Ascending aorta (tissue), 2 donors: ENCODE measurements at regions not wholly inside any gene's neighbourhood (a gene's known extent, or its start where the extent isn't known, plus 50 kb on each side); places are given as distances from the start of the nearest gene placed in this dataset.

Source experiments
- DNase-seq, 2 donors: peaks; one replicate each; pipeline ENCODE4 v3.0.0-alpha.2; 2019; ENCODE audit warnings: low spot score in 2 of 2
- H3K27ac ChIP-seq, 2 donors: fragments of 200-600 bp; sonication (generic); one replicate each; pipeline ENCODE4 v1.5.1; 2016 to 2017; ENCODE audit warnings: mild to moderate bottlenecking in 1 of 2
- H3K27me3 ChIP-seq: fragments of 200-600 bp; sonication (generic); one replicate; pipeline ENCODE4 v1.5.1; 2017
- H3K36me3 ChIP-seq, 2 donors: fragments of 200-600 bp; sonication (generic); one replicate each; pipeline ENCODE4 v1.5.1; 2016
- H3K4me1 ChIP-seq, 2 donors: fragments of 200-600 bp; sonication (generic); one replicate each; pipeline ENCODE4 v1.5.1; 2016 to 2017; ENCODE audit warnings: mild to moderate bottlenecking in 1 of 2
- H3K4me3 ChIP-seq, 2 donors: fragments of 200-600 bp; sonication (generic); one replicate each; pipeline ENCODE4 v1.5.1; 2016 to 2017; ENCODE audit warnings: mild to moderate bottlenecking in 1 of 2
- H3K9me3 ChIP-seq, 2 donors: fragments of 200-600 bp; sonication (generic); one replicate each; pipeline ENCODE4 v1.5.1; 2016
- CTCF ChIP-seq, 3 experiments: fragments of 200-600 bp in 2 of 3; fragments of 450-650 bp in 1 of 3; sonication (generic) in 2 of 3; IDR thresholded peaks; one replicate each; pipeline ENCODE4 v1.5.1; 2016 to 2019; ENCODE audit warnings: antibody characterized with exemption in 3 of 3, mild to moderate bottlenecking in 1 of 3, moderate library complexity in 1 of 3
- intact Hi-C: fragments of 100-400 bp; cut with DNase I; formaldehyde crosslinking; loops from one replicate; pipeline ENCODE4 v1.15.1; 2023

DNA sequence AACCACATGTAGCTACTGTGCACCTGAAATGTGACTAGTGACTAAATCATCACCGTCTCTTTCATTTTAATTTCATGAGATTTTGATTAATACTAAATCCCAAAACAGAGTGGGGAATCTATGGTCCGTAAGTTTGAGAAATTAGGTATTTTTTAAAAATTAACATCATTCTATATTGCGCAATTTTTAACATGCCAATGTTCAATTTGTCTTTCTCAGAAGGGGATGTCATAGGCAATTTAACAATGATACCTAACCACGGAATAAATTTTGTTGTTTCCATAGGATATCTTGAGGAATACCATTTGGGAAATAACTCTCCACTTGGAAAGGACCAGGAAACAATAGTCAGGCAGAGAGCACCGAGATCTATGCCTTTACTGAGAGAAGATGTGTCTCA, 267.7 kb downstream of the FAM76B start:
- no peaks in the 10 kb centered on the region for H3K4me1 ChIP-seq
- no peaks in the 10 kb centered on the region for H3K9me3 ChIP-seq
- H3K27me3 ChIP-seq = no peaks in the 10 kb centered on the region
- TF ChIP-seq CTCF (IDR thresholded peaks at IDR 0.05) = no peak
- H3K4me3 ChIP-seq = no peak overlapping the region
- H3K27ac ChIP-seq = no peak overlapping the region
- intact Hi-C loops = loop anchor here (5.0 kb wide), 1 partner anchor 125 kb away; no protein-coding TSS in a partner anchor
- no peak for DNase-seq
- H3K36me3 ChIP-seq = no peaks in the 10 kb centered on the region

DNA sequence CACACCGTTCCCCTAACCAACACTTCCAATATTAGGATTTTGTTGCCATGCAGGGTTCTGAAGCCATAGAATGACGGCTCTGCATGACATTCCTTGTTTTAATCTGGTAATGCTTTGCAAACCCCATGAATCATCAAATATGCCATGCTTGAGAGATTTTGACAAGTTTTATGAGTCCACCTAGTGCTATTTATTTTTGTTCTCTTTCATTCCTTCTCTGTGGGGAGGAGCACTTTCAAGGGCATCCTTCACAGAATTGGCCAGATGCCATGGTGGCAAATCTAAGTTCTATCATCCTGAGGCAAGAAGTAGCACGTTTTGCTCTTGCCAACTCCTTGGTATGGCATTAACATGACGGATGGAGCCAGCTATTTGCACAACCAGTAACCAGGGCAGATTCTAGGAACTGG, 268.4 kb downstream of the FAM76B start:
- Histone ChIP-seq H3K4me1 (no peaks in the 10 kb centered on the region), H3K27me3 (no peaks in the 10 kb centered on the region), H3K36me3 (no peaks in the 10 kb centered on the region), H3K27ac (no peak overlapping the region), H3K4me3 (no peak overlapping the region), H3K9me3 (no peaks in the 10 kb centered on the region)
- TF ChIP-seq CTCF (IDR thresholded peaks at IDR 0.05) = no peak
- intact Hi-C loops = loop anchor here (5.0 kb wide), 1 partner anchor 126 kb away; no protein-coding TSS in a partner anchor
- no peak for DNase-seq

DNA sequence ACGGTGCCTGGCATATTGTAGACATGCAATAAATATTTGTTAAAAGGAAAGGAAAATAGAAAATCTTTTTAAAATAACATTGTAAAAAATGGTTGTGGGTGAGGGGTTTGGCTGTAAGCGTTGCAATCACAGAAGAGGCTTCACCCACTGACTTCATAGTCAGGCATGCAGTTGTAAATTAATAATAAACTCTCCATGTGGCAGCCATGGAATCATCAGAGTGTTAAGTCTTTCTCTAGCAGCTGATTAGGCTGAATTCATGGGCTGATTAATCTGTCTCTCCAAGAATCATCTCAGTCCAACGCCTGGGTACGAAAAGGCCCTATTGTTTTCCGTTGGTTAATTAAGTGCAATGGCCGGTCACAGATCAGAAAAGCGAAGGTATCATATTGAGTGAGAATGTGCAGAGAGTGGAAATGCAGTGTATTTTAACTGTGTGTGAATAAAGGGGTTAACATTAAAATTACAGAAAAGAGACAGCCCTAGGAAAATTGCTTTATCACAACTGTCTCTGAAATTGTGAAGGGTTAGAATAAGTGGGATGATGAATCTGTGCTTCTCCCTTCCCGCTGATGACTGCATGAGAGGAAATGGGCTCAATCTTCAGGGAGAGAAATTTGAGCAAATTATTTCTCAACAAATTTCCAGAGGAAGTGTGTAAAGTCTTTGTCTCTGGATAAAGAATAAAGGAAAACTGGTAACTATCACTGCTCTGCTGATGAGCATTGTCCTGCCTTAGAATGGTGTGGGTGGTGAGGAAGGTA, 269.0 kb downstream of the FAM76B start:
- DNase-seq = no peak
- Histone ChIP-seq H3K4me3 (no peak overlapping the region), H3K27me3 (no peaks in the 10 kb centered on the region), H3K27ac (no peak overlapping the region), H3K36me3 (no peaks in the 10 kb centered on the region), H3K9me3 (no peaks in the 10 kb centered on the region), H3K4me1 (no peaks in the 10 kb centered on the region)
- TF ChIP-seq CTCF (IDR thresholded peaks at IDR 0.05) = no peak
- intact Hi-C loops = loop anchor here (5.0 kb wide), 1 partner anchor 127 kb away; no protein-coding TSS in a partner anchor

GRCh38 chr11:95519912-95520311, 269.7 kb downstream of the FAM76B start:
- H3K4me3 ChIP-seq = no peak overlapping the region
- H3K4me1 ChIP-seq = no peaks in the 10 kb centered on the region
- intact Hi-C loops = loop anchor here (5.0 kb wide), 1 partner anchor 127 kb away; no protein-coding TSS in a partner anchor
- no peak for DNase-seq
- no peaks in the 10 kb centered on the region for H3K36me3 ChIP-seq
- no peaks in the 10 kb centered on the region for H3K9me3 ChIP-seq
- no peak for TF ChIP-seq CTCF (IDR thresholded peaks at IDR 0.05)
- no peak overlapping the region for H3K27ac ChIP-seq
- no peaks in the 10 kb centered on the region for H3K27me3 ChIP-seq

DNA sequence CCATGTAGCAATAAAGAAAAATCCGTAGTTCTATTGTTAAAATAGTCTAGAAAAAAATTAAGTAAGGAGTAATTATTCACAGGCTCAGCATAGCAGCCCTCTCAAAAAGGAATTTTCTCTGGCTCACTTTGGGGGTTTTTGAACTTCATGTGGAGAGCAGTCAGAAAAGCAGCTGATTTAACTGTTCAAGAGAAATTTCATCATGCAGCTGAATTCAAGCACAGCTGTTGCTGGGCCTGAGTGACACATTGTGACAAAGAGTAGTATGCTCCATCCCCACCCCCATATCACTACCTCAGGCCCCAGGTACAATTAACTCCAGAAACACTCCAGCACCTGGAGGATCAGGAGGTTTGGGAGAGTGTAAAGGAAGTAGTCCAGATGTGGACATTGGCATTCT, 272.1 kb downstream of the FAM76B start:
- H3K36me3 ChIP-seq = no peaks in the 10 kb centered on the region
- no peak overlapping the region for H3K4me3 ChIP-seq
- H3K9me3 ChIP-seq = no peaks in the 10 kb centered on the region
- no peak for TF ChIP-seq CTCF (IDR thresholded peaks at IDR 0.05)
- no peaks in the 10 kb centered on the region for H3K4me1 ChIP-seq
- no peak overlapping the region for H3K27ac ChIP-seq
- intact Hi-C loops = no loop called here
- H3K27me3 ChIP-seq = no peaks in the 10 kb centered on the region
- DNase-seq = no peak
